AG10803 (cell line): ENCODE measurements at regions not wholly inside any gene's neighbourhood (a gene's known extent, or its start where the extent isn't known, plus 50 kb on each side); places are given as distances from the start of the nearest gene placed in this dataset.
"Not testable (repeated sequence)": the region's sequence is repeated elsewhere in the genome, so short reads cannot be mapped to it uniquely, and the experiment has no call there.

Experiments used
- DNase-seq: peaks from one replicate; pipeline ENCODE4 v3.0.0; 2010; ENCODE audit warnings: low read depth
- H3K4me3 ChIP-seq: 2 replicates; pipeline ENCODE4 v1.5.1; 2011; ENCODE audit warnings: mild to moderate bottlenecking, low read length, control low read depth
- TF ChIP-seq, protein P1 (sequence below): conservative IDR thresholded peaks from 2 replicates; pipeline ENCODE4 v1.5.1; 2011; ENCODE audit warnings: mild to moderate bottlenecking, low read length, control low read depth, inconsistent platforms

- H3K4me3 ChIP-seq: no peak overlapping the region
- TF ChIP-seq, protein P1, sequence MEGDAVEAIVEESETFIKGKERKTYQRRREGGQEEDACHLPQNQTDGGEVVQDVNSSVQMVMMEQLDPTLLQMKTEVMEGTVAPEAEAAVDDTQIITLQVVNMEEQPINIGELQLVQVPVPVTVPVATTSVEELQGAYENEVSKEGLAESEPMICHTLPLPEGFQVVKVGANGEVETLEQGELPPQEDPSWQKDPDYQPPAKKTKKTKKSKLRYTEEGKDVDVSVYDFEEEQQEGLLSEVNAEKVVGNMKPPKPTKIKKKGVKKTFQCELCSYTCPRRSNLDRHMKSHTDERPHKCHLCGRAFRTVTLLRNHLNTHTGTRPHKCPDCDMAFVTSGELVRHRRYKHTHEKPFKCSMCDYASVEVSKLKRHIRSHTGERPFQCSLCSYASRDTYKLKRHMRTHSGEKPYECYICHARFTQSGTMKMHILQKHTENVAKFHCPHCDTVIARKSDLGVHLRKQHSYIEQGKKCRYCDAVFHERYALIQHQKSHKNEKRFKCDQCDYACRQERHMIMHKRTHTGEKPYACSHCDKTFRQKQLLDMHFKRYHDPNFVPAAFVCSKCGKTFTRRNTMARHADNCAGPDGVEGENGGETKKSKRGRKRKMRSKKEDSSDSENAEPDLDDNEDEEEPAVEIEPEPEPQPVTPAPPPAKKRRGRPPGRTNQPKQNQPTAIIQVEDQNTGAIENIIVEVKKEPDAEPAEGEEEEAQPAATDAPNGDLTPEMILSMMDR: no peak
- DNase-seq: no peak
Observed at GRCh38 chr18:30142248-30142647, 900.3 kb downstream of the DSC3 start.

DNA sequence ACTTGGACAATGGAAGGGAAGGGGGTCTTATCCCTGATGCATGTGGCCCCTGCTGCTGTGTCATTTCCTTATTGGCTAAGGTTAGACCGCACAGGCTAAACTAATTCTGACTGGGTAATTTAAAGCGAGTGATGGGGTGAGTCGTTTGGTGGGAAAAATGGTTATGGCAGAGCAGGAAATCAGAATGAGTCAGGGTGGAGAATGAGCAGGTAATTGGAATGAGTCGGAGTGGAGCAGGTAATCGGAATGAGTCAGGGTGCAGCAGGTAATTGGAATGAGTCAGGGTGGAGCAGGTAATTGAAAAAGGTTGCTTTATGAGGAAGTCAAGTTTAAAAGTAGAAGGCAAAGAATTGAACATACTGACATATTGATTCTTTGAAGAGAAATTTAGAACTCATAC lies 901.0 kb downstream of the DSC3 start:
- DNase-seq, H3K4me3 ChIP-seq: not testable (repeated sequence)

DNA sequence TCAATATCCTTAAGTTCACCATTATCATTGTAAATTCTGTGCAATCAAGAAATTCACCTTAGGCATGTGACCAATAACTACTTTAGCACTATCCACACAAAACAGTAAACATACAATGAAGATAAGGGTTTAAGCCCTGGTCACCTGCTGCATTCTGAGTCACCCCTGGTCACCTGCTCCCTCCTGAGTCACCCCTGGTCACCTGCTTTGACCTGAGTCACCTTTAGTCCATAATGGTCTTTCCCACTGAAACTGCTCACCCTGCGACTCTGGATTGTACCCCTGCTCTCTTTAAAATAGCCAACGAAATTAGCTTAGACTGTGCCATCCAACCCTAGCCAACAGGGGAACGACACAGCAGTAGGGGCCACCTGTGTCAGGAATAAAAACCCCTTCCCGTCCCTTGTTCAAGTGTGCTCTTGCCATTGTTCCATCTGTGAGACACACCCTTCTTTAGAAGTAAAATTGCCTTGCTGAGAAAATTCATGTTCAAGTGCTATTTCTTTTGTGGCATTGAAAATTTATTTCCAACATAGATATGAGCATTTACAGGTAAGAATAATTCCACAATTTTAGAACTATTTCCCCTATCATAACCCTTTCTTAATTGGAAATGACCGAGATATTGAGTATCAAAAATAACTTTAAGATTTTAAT lies 902.8 kb downstream of the DSC3 start:
- DNase-seq: no peak
- TF ChIP-seq, protein P1: no peak
- H3K4me3 ChIP-seq: no peak overlapping the region

DNA sequence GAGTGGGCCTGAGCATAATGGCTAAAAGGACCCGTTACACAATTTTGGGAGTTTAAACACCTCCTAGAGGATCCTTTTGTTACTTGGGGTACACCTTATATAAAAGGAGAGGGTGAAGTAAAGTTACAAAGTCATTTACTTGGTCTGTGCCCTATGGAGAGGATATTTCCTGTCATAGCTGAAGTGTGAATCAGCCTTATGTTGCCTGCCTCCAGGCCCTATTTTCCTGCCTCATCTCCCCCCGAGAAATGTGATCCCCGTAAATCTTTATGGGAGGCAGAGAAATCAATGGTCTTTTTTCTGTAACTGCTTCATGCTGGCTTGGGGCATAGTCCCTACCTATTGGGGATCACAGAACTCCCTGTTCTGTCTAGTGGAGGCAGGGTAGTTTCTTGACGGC lies 906.6 kb downstream of the DSC3 start:
- TF ChIP-seq, protein P1: no peak
- no peak overlapping the region for H3K4me3 ChIP-seq
- no peak for DNase-seq

DNA sequence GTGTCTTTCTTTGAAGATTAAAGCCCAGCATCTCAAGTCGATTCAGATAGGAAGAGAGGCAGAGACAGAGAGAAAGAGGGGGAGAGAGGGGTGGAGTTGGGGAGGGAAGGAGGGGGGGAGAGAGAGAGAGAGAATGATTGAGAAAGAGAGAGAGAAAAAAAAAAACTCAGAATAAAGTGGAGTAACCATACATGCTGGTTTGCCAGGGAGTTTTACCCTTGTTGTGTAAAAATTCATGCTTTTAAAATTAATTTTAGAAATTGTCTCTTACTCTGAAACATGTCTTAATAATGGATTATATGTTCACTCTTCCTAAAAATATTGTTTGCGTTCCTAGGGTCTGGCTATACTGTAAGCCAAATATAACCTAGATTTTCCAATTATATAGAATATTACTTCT lies 908.5 kb downstream of the DSC3 start:
- DNase-seq: no peak
- no peak overlapping the region for H3K4me3 ChIP-seq
- TF ChIP-seq, protein P1: no peak

GRCh38 chr18:30132959-30133358 lies 909.6 kb downstream of the DSC3 start:
- DNase-seq: no peak
- no peak overlapping the region for H3K4me3 ChIP-seq
- TF ChIP-seq, protein P1: no peak

DNA sequence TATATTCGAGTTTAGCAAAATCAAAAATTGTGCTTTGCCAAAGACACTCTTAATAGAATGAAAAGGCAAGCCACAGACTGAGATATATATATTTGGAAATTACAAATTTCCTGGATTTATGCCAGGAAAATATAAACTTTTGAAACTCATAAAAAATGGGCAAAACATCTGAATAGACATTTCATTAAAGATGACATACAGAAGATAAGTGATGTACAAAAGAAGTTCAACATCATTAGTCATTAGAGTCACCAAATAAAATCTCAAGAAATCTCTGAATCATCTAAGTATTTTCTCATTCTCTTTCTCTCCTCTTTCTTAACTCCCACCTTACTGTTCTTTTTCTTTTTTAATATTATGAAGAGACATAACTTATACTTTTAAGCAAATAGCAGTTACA lies 921.1 kb downstream of the DSC3 start:
- H3K4me3 ChIP-seq: no peak overlapping the region
- no peak for DNase-seq
- TF ChIP-seq, protein P1: no peak

GRCh38 chr18:30113454-30113853 lies 929.1 kb downstream of the DSC3 start:
- no peak overlapping the region for H3K4me3 ChIP-seq
- TF ChIP-seq, protein P1: no peak
- no peak for DNase-seq
